Fibroblast of mammary gland (primary cell): ENCODE measurements at regions not wholly inside any gene's neighbourhood (a gene's known extent, or its start where the extent isn't known, plus 50 kb on each side); places are given as distances from the start of the nearest gene placed in this dataset.

Source experiments
- DNase-seq: peaks from one replicate; pipeline ENCODE4 v3.0.0-alpha.2; 2010; ENCODE audit warnings: low read depth
- H3K4me3 ChIP-seq: 2 replicates; pipeline ENCODE4 v1.5.1; 2011; ENCODE audit warnings: low read depth, mild to moderate bottlenecking, low read length, moderate library complexity; ENCODE audit not compliant: control insufficient read depth
- TF ChIP-seq, protein P1 (sequence below): conservative IDR thresholded peaks from 2 replicates; pipeline ENCODE4 v1.5.1; 2011; ENCODE audit warnings: low read depth, low read length, inconsistent platforms; ENCODE audit not compliant: control insufficient read depth, insufficient read depth

GRCh38 chr13:59546178-59546577, 617.5 kb downstream of the DIAPH3 start:
- TF ChIP-seq, protein P1, sequence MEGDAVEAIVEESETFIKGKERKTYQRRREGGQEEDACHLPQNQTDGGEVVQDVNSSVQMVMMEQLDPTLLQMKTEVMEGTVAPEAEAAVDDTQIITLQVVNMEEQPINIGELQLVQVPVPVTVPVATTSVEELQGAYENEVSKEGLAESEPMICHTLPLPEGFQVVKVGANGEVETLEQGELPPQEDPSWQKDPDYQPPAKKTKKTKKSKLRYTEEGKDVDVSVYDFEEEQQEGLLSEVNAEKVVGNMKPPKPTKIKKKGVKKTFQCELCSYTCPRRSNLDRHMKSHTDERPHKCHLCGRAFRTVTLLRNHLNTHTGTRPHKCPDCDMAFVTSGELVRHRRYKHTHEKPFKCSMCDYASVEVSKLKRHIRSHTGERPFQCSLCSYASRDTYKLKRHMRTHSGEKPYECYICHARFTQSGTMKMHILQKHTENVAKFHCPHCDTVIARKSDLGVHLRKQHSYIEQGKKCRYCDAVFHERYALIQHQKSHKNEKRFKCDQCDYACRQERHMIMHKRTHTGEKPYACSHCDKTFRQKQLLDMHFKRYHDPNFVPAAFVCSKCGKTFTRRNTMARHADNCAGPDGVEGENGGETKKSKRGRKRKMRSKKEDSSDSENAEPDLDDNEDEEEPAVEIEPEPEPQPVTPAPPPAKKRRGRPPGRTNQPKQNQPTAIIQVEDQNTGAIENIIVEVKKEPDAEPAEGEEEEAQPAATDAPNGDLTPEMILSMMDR = no peak
- no peak overlapping the region for H3K4me3 ChIP-seq
- DNase-seq = no peak

- no peak for DNase-seq
- no peak overlapping the region for H3K4me3 ChIP-seq
- TF ChIP-seq, protein P1 = no peak
Observed at GRCh38 chr13:59547950-59548349, 615.8 kb downstream of the DIAPH3 start.

GRCh38 chr13:59562924-59563323, 600.8 kb downstream of the DIAPH3 start:
- no peak for DNase-seq
- TF ChIP-seq, protein P1 = no peak

GRCh38 chr13:59566561-59566960, 597.2 kb downstream of the DIAPH3 start:
- DNase-seq = no peak
- H3K4me3 ChIP-seq = no peak overlapping the region
- TF ChIP-seq, protein P1 = no peak

More at GRCh38 chr13:59562924-59563323, 600.8 kb downstream of the DIAPH3 start:
- H3K4me3 ChIP-seq = no peak overlapping the region

- TF ChIP-seq, protein P1 = no peak
- no peak for DNase-seq
Observed at GRCh38 chr13:59568306-59568705, 595.4 kb downstream of the DIAPH3 start.

DNA sequence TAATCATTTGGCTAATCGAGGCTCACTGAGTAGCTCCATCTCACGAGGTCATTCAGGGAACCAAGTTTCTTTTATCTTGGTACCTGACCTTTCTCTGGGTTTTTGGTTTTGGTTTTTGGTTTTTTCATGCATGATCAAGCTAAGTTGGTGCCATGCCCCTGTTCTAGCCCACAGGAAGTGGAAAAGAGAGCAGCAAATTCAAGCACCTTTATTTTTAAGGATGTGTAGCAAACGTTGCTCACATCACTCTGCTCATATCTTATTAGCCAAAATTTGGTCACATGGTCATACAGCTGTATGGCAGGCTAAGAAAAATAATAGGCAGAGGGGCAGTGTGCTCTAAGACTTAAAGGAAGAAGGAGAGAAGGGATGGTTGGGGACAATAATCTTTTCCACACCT, 593.5 kb downstream of the DIAPH3 start:
- TF ChIP-seq, protein P1 = no peak
- no peak for DNase-seq
- no peak overlapping the region for H3K4me3 ChIP-seq

More at GRCh38 chr13:59568306-59568705, 595.4 kb downstream of the DIAPH3 start:
- H3K4me3 ChIP-seq = no peak overlapping the region

DNA sequence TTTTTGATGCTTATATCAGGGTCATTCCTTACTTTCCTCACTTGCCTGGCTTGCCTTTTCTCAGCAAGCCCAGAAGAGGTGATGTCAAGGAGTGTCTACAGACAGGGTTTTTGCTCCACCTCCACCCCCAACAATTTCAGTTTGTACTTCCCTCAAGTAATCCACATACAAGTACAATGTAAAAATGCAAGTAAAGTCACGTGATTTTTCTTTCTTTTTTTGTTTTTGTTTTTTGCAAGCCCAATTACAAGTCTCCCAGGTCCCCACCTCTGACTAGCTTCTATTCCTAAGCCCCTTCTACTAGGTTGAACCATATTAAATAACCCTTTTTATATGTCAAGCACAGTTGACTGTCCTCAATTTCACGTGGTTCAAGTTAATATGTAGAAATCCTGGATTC, 579.6 kb downstream of the DIAPH3 start:
- DNase-seq = no peak
- TF ChIP-seq, protein P1 = no peak
- H3K4me3 ChIP-seq = no peak overlapping the region
